ENCODE measurements at regions not wholly inside any gene's neighbourhood (a gene's known extent, or its start where the extent isn't known, plus 50 kb on each side); places are given as distances from the start of the nearest gene placed in this dataset.

DNA sequence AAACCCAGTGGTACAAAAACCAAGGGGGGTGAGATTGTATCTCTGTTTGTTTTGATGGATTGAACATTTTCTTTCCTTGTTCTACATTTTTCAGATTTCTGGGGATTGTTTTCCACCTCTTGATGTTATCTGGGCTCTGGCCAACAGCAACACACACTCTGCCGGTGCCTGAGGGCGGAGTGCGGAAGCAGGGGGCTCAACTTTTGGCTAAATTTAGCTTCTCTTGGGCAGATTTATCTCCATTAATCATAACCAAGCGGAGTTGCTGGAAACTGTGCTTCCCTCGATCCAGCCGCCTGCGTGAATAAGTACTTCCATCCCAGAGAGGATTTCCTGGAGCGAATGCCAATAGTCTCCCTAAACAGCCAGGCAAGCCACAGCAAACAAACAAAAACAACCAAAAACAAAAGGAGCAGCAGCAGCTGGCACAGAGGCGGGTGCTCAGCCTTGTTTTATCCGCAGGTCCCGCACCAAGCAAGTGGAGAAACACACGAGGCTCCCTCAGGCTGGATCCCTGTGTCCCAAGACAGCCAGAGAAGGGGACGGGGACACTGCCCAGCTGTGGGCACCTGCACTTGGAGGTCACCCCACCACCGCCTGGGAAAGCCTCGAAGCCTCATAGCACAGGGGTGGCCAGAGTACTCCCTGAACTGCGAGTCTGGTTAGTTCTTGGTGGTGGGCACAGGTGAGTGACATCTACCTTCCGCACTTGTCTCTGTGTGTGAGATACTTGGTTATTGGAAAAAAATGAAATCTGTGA, 143.4 kb downstream of the NDUFA10 start:
- Histone ChIP-seq H3K9me1 (ENCODE audit: control insufficient read depth, extremely low read depth, insufficient read depth, low read length) (no peaks in the 10 kb centered on the region), H3K27ac (ENCODE audit: control insufficient read depth, insufficient read depth, low read length) (no peak overlapping the region), H3K4me1 (ENCODE audit: control insufficient read depth, extremely low read depth, insufficient read depth, low read length) (no peaks in the 10 kb centered on the region), H3K4me2 (ENCODE audit: control insufficient read depth, extremely low read depth, insufficient read depth, low read depth, low read length) (no peak overlapping the region), H3K9me3 (ENCODE audit: control insufficient read depth, low read depth, low read length) (peaks cover 3% of the 10 kb centered on the region), H3K27me3 (ENCODE audit: control insufficient read depth, extremely low read depth, insufficient read depth, low read length) (no peaks in the 10 kb centered on the region), H4K20me1 (ENCODE audit: control insufficient read depth, extremely low read depth, insufficient read depth, low read length) (no peaks in the 10 kb centered on the region), H3K9ac (ENCODE audit: control insufficient read depth, extremely low read depth, insufficient read depth, low read length) (no peak overlapping the region), H3K79me2 (ENCODE audit: control insufficient read depth, insufficient read depth, low read length) (no peaks in the 10 kb centered on the region), H3K36me3 (ENCODE audit: control insufficient read depth in 2 of 2, extremely low read depth in 1 of 2, insufficient read depth in 2 of 2, low read length in 2 of 2) (no peaks in the 10 kb centered on the region), H3K4me3 (ENCODE audit: control insufficient read depth in 2 of 3, extremely low read depth in 1 of 3, insufficient read depth in 2 of 3, low read depth in 1 of 3, low read length in 3 of 3) (no peak overlapping the region), H2AFZ (ENCODE audit: control insufficient read depth, low read length) (no peak overlapping the region)
- dilution Hi-C loops (cut with MboI; ENCODE audit: extremely low pct_ligation_motif_present, low sequenced_read_pairs) = no loop called here
- no peak for FAIRE-seq
- no peak for DNase-seq (ENCODE audit: low read depth, low spot score)
- TF ChIP-seq EZH2 (IDR thresholded peaks at IDR 0.05; ENCODE audit: low read length) = no peak
- TF ChIP-seq, protein P1, sequence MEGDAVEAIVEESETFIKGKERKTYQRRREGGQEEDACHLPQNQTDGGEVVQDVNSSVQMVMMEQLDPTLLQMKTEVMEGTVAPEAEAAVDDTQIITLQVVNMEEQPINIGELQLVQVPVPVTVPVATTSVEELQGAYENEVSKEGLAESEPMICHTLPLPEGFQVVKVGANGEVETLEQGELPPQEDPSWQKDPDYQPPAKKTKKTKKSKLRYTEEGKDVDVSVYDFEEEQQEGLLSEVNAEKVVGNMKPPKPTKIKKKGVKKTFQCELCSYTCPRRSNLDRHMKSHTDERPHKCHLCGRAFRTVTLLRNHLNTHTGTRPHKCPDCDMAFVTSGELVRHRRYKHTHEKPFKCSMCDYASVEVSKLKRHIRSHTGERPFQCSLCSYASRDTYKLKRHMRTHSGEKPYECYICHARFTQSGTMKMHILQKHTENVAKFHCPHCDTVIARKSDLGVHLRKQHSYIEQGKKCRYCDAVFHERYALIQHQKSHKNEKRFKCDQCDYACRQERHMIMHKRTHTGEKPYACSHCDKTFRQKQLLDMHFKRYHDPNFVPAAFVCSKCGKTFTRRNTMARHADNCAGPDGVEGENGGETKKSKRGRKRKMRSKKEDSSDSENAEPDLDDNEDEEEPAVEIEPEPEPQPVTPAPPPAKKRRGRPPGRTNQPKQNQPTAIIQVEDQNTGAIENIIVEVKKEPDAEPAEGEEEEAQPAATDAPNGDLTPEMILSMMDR (optimal IDR thresholded peaks at IDR 0.05 in 1 of 3, IDR thresholded peaks at IDR 0.05 in 1 of 3, conservative IDR thresholded peaks at IDR 0.05 in 1 of 3; ENCODE audit: extremely low read depth in 1 of 3, insufficient read depth in 2 of 3, low read length in 3 of 3) = no peak

DNA sequence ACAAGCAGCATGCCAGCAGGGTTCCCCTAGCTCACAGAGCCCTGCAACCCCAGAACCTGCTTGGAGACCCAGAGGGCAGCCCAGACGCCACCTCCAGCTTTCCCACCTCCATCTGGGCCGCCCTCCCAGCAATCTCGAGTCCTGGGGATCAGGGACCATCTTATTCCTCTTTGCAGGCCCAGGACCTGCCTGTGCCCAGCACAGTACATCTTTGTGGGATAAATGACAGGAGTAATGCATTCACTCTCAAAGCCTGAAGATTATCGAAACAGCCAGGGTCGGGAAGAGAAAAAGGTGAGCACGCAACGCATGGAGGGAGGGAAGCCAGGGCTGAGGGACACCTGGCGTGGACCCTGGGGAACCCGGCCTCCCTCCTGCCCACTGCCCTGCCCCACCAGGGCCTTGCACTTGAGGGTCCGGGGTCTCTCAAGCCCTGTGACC, 144.1 kb downstream of the NDUFA10 start:
- H3K27me3 ChIP-seq (ENCODE audit: control insufficient read depth, extremely low read depth, insufficient read depth, low read length) = no peaks in the 10 kb centered on the region

More for the DNA sequence above, 144.1 kb downstream of the NDUFA10 start:
- no peak for TF ChIP-seq EZH2 (IDR thresholded peaks at IDR 0.05; ENCODE audit: low read length)
- TF ChIP-seq, protein P1 (optimal IDR thresholded peaks at IDR 0.05 in 1 of 3, IDR thresholded peaks at IDR 0.05 in 1 of 3, conservative IDR thresholded peaks at IDR 0.05 in 1 of 3; ENCODE audit: extremely low read depth in 1 of 3, insufficient read depth in 2 of 3, low read length in 3 of 3) = no peak
- dilution Hi-C loops (cut with MboI; ENCODE audit: extremely low pct_ligation_motif_present, low sequenced_read_pairs) = no loop called here
- no peaks in the 10 kb centered on the region for H3K79me2 ChIP-seq (ENCODE audit: control insufficient read depth, insufficient read depth, low read length)
- H3K4me3 ChIP-seq (ENCODE audit: control insufficient read depth in 2 of 3, extremely low read depth in 1 of 3, insufficient read depth in 2 of 3, low read depth in 1 of 3, low read length in 3 of 3) = no peak overlapping the region
- DNase-seq (ENCODE audit: low read depth, low spot score) (no peak), FAIRE-seq (no peak)
- no peak overlapping the region for H3K9ac ChIP-seq (ENCODE audit: control insufficient read depth, extremely low read depth, insufficient read depth, low read length)
- H3K9me3 ChIP-seq (ENCODE audit: control insufficient read depth, low read depth, low read length) = peaks cover 3% of the 10 kb centered on the region
- H4K20me1 ChIP-seq (ENCODE audit: control insufficient read depth, extremely low read depth, insufficient read depth, low read length) = no peaks in the 10 kb centered on the region
- no peaks in the 10 kb centered on the region for H3K9me1 ChIP-seq (ENCODE audit: control insufficient read depth, extremely low read depth, insufficient read depth, low read length)
- H3K36me3 ChIP-seq (ENCODE audit: control insufficient read depth in 2 of 2, extremely low read depth in 1 of 2, insufficient read depth in 2 of 2, low read length in 2 of 2) = no peaks in the 10 kb centered on the region
- no peaks in the 10 kb centered on the region for H3K4me1 ChIP-seq (ENCODE audit: control insufficient read depth, extremely low read depth, insufficient read depth, low read length)
- no peak overlapping the region for H3K4me2 ChIP-seq (ENCODE audit: control insufficient read depth, extremely low read depth, insufficient read depth, low read depth, low read length)
- no peak overlapping the region for H3K27ac ChIP-seq (ENCODE audit: control insufficient read depth, insufficient read depth, low read length)
- H2AFZ ChIP-seq (ENCODE audit: control insufficient read depth, low read length) = no peak overlapping the region

Data from keratinocyte (primary cell).